ENCODE measurements at regions not wholly inside any gene's neighbourhood (a gene's known extent, or its start where the extent isn't known, plus 50 kb on each side); places are given as distances from the start of the nearest gene placed in this dataset.

DNA sequence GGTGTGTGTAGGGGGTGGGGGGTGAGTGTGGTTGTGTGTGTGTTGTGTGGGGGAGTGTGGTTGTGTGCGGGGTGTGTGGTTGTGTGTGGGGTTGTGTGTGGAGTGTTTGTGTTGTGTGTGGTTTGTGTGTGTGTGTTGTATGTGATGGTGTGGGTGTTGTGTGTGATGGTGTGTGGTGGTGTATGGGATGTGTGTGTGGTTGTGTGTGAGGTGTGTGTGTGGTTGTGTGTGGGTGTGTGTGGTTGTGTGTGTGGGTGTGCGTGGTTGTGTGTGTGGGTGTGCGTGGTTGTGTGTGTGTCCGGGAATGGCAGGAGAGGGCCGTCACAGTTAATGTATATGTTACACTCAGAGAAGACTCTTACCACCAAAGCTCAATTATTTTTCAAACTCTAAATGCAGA, 79.8 kb downstream of the TBXT start:
- DNase-seq (ENCODE audit: low read depth) = no peak
- no peak overlapping the region for H3K4me3 ChIP-seq (ENCODE audit: low read depth, low read length)
- TF ChIP-seq CTCF (conservative IDR thresholded peaks at IDR 0.05; ENCODE audit: low read depth, low read length) = no peak

DNA sequence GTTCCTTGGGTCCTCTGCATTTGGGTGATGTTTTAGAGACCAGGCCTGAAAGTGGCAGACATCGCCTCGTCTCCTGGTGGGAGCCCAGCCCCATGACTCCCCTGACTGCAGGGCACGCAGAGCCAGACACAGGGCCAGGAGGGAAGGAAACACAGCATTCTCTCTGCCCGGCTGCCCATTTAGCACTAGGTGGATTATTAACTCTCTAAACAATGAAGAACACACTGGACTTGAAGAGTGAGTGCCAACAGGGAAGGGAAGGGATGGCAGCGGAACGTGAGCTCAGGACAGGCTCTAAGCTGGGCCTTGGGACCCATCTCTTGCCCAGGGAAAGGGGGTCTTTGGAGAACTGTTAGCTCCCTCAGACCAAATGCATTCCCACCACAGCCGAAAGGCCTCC, 80.4 kb downstream of the TBXT start:
- TF ChIP-seq CTCF (conservative IDR thresholded peaks at IDR 0.05; ENCODE audit: low read depth, low read length) = no peak
- no peak for DNase-seq (ENCODE audit: low read depth)
- no peak overlapping the region for H3K4me3 ChIP-seq (ENCODE audit: low read depth, low read length)

- no peak overlapping the region for H3K4me3 ChIP-seq (ENCODE audit: low read depth, low read length)
Observed at GRCh38 chr6:166085500-166085899, 82.2 kb downstream of the TBXT start.

GRCh38 chr6:166084951-166085350, 82.7 kb downstream of the TBXT start:
- no peak for DNase-seq (ENCODE audit: low read depth)
- no peak overlapping the region for H3K4me3 ChIP-seq (ENCODE audit: low read depth, low read length)
- TF ChIP-seq CTCF (conservative IDR thresholded peaks at IDR 0.05; ENCODE audit: low read depth, low read length) = no peak

More at GRCh38 chr6:166085500-166085899, 82.2 kb downstream of the TBXT start:
- DNase-seq (ENCODE audit: low read depth) = no peak
- TF ChIP-seq CTCF (conservative IDR thresholded peaks at IDR 0.05; ENCODE audit: low read depth, low read length) = no peak

- no peak for TF ChIP-seq CTCF (conservative IDR thresholded peaks at IDR 0.05; ENCODE audit: low read depth, low read length)
- no peak overlapping the region for H3K4me3 ChIP-seq (ENCODE audit: low read depth, low read length)
- DNase-seq (ENCODE audit: low read depth) = no peak
Observed at GRCh38 chr6:166079841-166080240, 87.8 kb downstream of the TBXT start.

DNA sequence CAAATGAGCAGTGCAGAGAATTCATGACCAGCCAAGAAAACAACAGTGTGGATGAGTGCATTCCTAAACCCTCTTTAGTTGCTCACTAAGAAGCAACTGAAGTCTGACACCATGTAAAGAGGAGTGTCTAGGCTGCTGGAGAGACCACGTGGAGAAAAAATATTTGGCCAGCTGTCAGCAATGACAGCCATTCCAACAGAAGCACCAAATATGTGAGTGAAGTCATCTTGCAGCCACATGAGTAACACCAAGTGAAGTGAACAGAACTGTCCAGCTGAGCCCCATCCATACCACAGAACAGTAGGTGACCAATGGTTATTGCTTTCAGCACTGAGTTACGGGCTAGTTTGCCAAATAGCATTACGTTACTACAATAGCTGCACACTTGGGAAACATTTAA, 89.4 kb downstream of the TBXT start:
- no peak for TF ChIP-seq CTCF (conservative IDR thresholded peaks at IDR 0.05; ENCODE audit: low read depth, low read length)
- H3K4me3 ChIP-seq (ENCODE audit: low read depth, low read length) = no peak overlapping the region
- DNase-seq (ENCODE audit: low read depth) = peak; percentile 98

- DNase-seq (ENCODE audit: low read depth) = no peak
- H3K4me3 ChIP-seq (ENCODE audit: low read depth, low read length) = no peak overlapping the region
- peak; percentile 3 for TF ChIP-seq CTCF (conservative IDR thresholded peaks at IDR 0.05; ENCODE audit: low read depth, low read length)
Observed at GRCh38 chr6:166076625-166077024, 91.0 kb downstream of the TBXT start.
